ENCODE measurements at regions not wholly inside any gene's neighbourhood (a gene's known extent, or its start where the extent isn't known, plus 50 kb on each side); places are given as distances from the start of the nearest gene placed in this dataset.

GRCh38 chr3:59698091-59698490, 648.3 kb upstream of the CFAP20DC start:
- DNase-seq (ENCODE audit: low read depth in 4 of 4, low spot score in 3 of 4): no peak

GRCh38 chr3:59696783-59697182, 647.0 kb upstream of the CFAP20DC start:
- no peak for DNase-seq (ENCODE audit: low read depth in 4 of 4, low spot score in 3 of 4)

GRCh38 chr3:59695860-59696259, 646.0 kb upstream of the CFAP20DC start:
- no peak for DNase-seq (ENCODE audit: low read depth in 4 of 4, low spot score in 3 of 4)

GRCh38 chr3:59692117-59692516, 642.3 kb upstream of the CFAP20DC start:
- DNase-seq (ENCODE audit: low read depth in 4 of 4, low spot score in 3 of 4): no peak

GRCh38 chr3:59690886-59691285, 641.1 kb upstream of the CFAP20DC start:
- no peak for DNase-seq (ENCODE audit: low read depth in 4 of 4, low spot score in 3 of 4)

- DNase-seq (ENCODE audit: low read depth in 4 of 4, low spot score in 3 of 4): no peak
Measured at GRCh38 chr3:59688636-59689035, 638.8 kb upstream of the CFAP20DC start.

GRCh38 chr3:59685432-59685831, 635.6 kb upstream of the CFAP20DC start:
- no peak for DNase-seq (ENCODE audit: low read depth in 4 of 4, low spot score in 3 of 4)

GRCh38 chr3:59684766-59685165, 634.9 kb upstream of the CFAP20DC start:
- no peak for DNase-seq (ENCODE audit: low read depth in 4 of 4, low spot score in 3 of 4)

- no peak for DNase-seq (ENCODE audit: low read depth in 4 of 4, low spot score in 3 of 4)
Measured at GRCh38 chr3:59680919-59681318, 631.1 kb upstream of the CFAP20DC start.

- no peak for DNase-seq (ENCODE audit: low read depth in 4 of 4, low spot score in 3 of 4)
Measured at GRCh38 chr3:59677747-59678702, 628.2 kb upstream of the CFAP20DC start.

- no peak for DNase-seq (ENCODE audit: low read depth in 4 of 4, low spot score in 3 of 4)
Measured at GRCh38 chr3:59675495-59675894, 625.7 kb upstream of the CFAP20DC start.

GRCh38 chr3:59663076-59663850, 613.4 kb upstream of the CFAP20DC start:
- no peak for DNase-seq (ENCODE audit: low read depth in 4 of 4, low spot score in 3 of 4)

- DNase-seq (ENCODE audit: low read depth in 4 of 4, low spot score in 3 of 4): no peak
Measured at GRCh38 chr3:59660852-59661625, 611.2 kb upstream of the CFAP20DC start.

- no peak for DNase-seq (ENCODE audit: low read depth in 4 of 4, low spot score in 3 of 4)
Measured at GRCh38 chr3:59660376-59660775, 610.6 kb upstream of the CFAP20DC start.

- no peak for DNase-seq (ENCODE audit: low read depth in 4 of 4, low spot score in 3 of 4)
Measured at GRCh38 chr3:59659755-59660154, 609.9 kb upstream of the CFAP20DC start.

GRCh38 chr3:59658866-59659265, 609.0 kb upstream of the CFAP20DC start:
- DNase-seq (ENCODE audit: low read depth in 4 of 4, low spot score in 3 of 4): no peak

- DNase-seq (ENCODE audit: low read depth in 4 of 4, low spot score in 3 of 4): no peak
Measured at GRCh38 chr3:59658274-59658673, 608.4 kb upstream of the CFAP20DC start.

GRCh38 chr3:59655418-59656015, 605.7 kb upstream of the CFAP20DC start:
- DNase-seq (ENCODE audit: low read depth in 4 of 4, low spot score in 3 of 4): no peak

GRCh38 chr3:59654480-59655417, 604.9 kb upstream of the CFAP20DC start:
- DNase-seq (ENCODE audit: low read depth in 4 of 4, low spot score in 3 of 4): no peak

GRCh38 chr3:59654123-59654479, 604.3 kb upstream of the CFAP20DC start:
- DNase-seq (ENCODE audit: low read depth in 4 of 4, low spot score in 3 of 4): no peak

Data from left renal pelvis (tissue), 4 donors.